Adrenal gland (tissue), 9 donors: ENCODE measurements at regions not wholly inside any gene's neighbourhood (a gene's known extent, or its start where the extent isn't known, plus 50 kb on each side); places are given as distances from the start of the nearest gene placed in this dataset.

Experiments
- DNase-seq, 7 donors: peaks; one replicate each; pipeline ENCODE4 v3.0.0-alpha.2; 2019 to 2020
- H3K27ac ChIP-seq, 5 donors: fragments of 200-600 bp; sonication (generic) in 4 of 5; 1 replicate in 3 of 5; 2 replicates in 2 of 5; pipeline versions ENCODE4 v1.5.1 to v1.8.0; 2016 to 2020; ENCODE audit warnings: mild to moderate bottlenecking in 1 of 5
- H3K27me3 ChIP-seq: fragments of 200-600 bp; 2 replicates; pipeline ENCODE4 v1.8.0; 2021
- H3K36me3 ChIP-seq, 2 donors: fragments of 200-600 bp; replicated peaks in 1 of 2; 1 replicate in 1 of 2; 2 replicates in 1 of 2; pipeline versions ENCODE4 v1.5.1 to v1.8.0; 2018 to 2022
- H3K4me1 ChIP-seq, 2 donors: fragments of 200-600 bp; replicated peaks in 1 of 2; 1 replicate in 1 of 2; 2 replicates in 1 of 2; pipeline versions ENCODE4 v1.5.1 to v1.8.0; 2018 to 2021
- H3K4me3 ChIP-seq, 4 donors: fragments of 200-600 bp; sonication (generic) in 3 of 4; one replicate each; pipeline ENCODE4 v1.5.1; 2016 to 2018
- H3K9me3 ChIP-seq, 3 donors: fragments of 200-600 bp; sonication (generic) in 1 of 3; replicated peaks in 1 of 3; 1 replicate in 2 of 3; 2 replicates in 1 of 3; pipeline versions ENCODE4 v1.5.1 to v1.8.0; 2016 to 2021
- POLR2A ChIP-seq, 2 donors: fragments of 450-650 bp; IDR thresholded peaks; one replicate each; pipeline ENCODE4 v1.6.1; 2017; ENCODE audit warnings: antibody characterized with exemption in 2 of 2, mild to moderate bottlenecking in 2 of 2, moderate library complexity in 1 of 2
- WGBS, 4 donors: extraction: QIAGEN DNeasy Blood & Tissue Kit in 2 of 4; methylation state at CpG; one replicate each; pipeline versions ENCODE4 v1.1.5 to v1.1.7; 2013 to 2017; 5-methylcytosine and 5-hydroxymethylcytosine counted together
- intact Hi-C, 2 donors: fragments of 100-400 bp; cut with DNase I; formaldehyde crosslinking; loops; one replicate each; pipeline versions ENCODE4 v1.14.1 to v1.15.0; 2022 to 2023
- TF ChIP-seq, protein P1 (sequence below), 6 experiments: fragments of 450-650 bp in 4 of 6; fragments of 200-600 bp in 2 of 6; sonication (generic) in 1 of 6; IDR thresholded peaks; 1 replicate in 5 of 6; 2 replicates in 1 of 6; pipeline versions ENCODE4 v1.5.1 to v1.8.0; 2016 to 2021; ENCODE audit warnings: antibody characterized with exemption in 6 of 6, mild to moderate bottlenecking in 2 of 6, moderate library complexity in 1 of 6
- donor health status: healthy with polysubstance abuse.
- donor health status: Bipolar disorder and iron deficiency.
- donor health status: DM: yes; HTN: yes; CAD: no.
- donor health status: DM: no; HTN: no; CAD: no.
- donor health status: DM: no; HTN: no; CAD: no.

DNA sequence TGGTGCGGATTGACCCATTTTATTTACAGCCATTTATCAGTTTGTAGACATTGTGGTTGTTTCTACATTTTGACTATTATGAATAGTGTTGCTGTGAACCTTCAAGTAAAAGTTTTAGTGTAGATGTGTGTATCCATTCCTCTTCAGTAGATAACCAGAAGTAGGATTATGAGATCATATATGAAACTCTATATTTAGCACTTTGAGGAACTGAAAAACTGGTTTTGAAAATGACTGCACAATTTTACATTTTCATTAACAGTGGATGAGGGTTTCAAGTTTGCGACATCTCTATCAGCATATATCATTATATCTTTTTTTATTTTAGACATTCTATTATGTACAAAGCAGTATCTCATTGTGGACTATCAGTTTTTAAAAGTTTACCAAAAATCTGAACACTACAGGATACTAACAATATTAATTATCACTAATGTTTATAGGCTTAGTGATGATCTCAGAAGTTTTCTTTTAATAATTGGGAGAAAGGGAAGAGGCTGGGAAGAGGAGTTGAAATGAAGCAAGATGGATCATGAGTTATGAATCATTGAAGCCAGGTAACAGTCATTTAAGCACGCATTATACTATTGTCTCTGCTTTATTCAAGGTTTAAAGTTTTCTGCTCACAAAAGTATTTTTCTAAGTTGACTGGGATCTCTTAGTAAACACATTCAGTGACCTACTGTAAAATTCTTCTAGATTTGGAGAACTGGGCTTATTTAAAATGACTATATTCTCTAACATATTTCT, 329.0 kb upstream of the LRATD1 start:
- Histone ChIP-seq H3K4me1 (no peaks in the 10 kb centered on the region), H3K36me3 (no peaks in the 10 kb centered on the region), H3K27me3 (no peaks in the 10 kb centered on the region), H3K27ac (no peak overlapping the region), H3K9me3 (no peaks in the 10 kb centered on the region), H3K4me3 (no peak overlapping the region)
- no peak for DNase-seq
- intact Hi-C loops: no loop called here
- 84 to 92% (median 88%) methylated on average over 3 of the region's 3 CpGs for WGBS, 4 donors
- TF ChIP-seq, protein P1, sequence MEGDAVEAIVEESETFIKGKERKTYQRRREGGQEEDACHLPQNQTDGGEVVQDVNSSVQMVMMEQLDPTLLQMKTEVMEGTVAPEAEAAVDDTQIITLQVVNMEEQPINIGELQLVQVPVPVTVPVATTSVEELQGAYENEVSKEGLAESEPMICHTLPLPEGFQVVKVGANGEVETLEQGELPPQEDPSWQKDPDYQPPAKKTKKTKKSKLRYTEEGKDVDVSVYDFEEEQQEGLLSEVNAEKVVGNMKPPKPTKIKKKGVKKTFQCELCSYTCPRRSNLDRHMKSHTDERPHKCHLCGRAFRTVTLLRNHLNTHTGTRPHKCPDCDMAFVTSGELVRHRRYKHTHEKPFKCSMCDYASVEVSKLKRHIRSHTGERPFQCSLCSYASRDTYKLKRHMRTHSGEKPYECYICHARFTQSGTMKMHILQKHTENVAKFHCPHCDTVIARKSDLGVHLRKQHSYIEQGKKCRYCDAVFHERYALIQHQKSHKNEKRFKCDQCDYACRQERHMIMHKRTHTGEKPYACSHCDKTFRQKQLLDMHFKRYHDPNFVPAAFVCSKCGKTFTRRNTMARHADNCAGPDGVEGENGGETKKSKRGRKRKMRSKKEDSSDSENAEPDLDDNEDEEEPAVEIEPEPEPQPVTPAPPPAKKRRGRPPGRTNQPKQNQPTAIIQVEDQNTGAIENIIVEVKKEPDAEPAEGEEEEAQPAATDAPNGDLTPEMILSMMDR (IDR thresholded peaks at IDR 0.05): no peak
- TF ChIP-seq POLR2A (IDR thresholded peaks at IDR 0.05): no peak

DNA sequence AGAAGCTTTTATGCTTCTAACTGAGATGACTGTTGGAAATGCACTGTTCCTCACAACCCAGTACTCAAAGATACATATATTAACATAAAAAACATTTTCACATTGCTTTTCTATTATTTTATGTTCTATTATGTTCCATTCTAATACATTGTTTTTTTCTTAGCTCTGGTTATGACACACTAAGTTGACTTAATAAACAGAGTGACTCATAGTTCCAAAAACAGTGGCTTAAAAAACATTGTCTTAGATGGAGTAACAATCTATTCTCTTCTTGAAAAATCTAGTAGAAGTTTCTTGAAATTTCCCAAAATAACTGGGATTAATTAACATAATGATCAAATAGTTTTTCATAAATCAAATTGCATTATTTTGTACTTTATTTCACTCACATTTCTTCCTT, 328.2 kb upstream of the LRATD1 start:
- Histone ChIP-seq H3K27ac (no peak overlapping the region), H3K27me3 (no peaks in the 10 kb centered on the region), H3K9me3 (no peaks in the 10 kb centered on the region), H3K36me3 (no peaks in the 10 kb centered on the region), H3K4me1 (no peaks in the 10 kb centered on the region), H3K4me3 (no peak overlapping the region)
- intact Hi-C loops: no loop called here
- TF ChIP-seq, protein P1 (IDR thresholded peaks at IDR 0.05): no peak
- no peak for TF ChIP-seq POLR2A (IDR thresholded peaks at IDR 0.05)
- no peak for DNase-seq

GRCh38 chr2:14306268-14306861, 326.2 kb upstream of the LRATD1 start:
- no peaks in the 10 kb centered on the region for H3K36me3 ChIP-seq
- H3K4me1 ChIP-seq: no peaks in the 10 kb centered on the region
- H3K4me3 ChIP-seq: no peak overlapping the region
- intact Hi-C loops: no loop called here
- TF ChIP-seq, protein P1 (IDR thresholded peaks at IDR 0.05): no peak
- TF ChIP-seq POLR2A (IDR thresholded peaks at IDR 0.05): no peak
- no peaks in the 10 kb centered on the region for H3K9me3 ChIP-seq
- no peak for DNase-seq
- no peaks in the 10 kb centered on the region for H3K27me3 ChIP-seq
- 86 to 91% (median 90%) methylated on average over 3 of the region's 3 CpGs for WGBS, 4 donors
- H3K27ac ChIP-seq: no peak overlapping the region

DNA sequence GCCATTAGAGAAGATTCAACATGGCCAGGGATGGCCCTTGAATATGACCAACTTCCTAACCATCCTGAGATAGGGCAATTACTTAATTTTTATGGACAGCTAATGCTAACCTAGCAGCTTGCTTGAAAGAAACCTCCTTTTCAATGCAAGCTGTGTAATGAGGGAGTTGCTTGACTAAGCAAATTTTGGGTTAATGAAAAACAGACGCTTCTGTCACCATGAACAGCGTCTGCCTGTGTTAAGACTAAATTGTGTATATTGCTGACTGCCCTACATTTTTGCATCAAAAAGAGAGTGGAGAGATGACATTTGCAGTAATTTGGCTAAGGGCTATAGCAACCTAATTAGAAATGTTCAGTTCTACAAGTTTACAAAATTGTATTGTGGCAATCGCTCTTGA, 319.2 kb upstream of the LRATD1 start:
- Histone ChIP-seq H3K27ac (no peak overlapping the region), H3K9me3 (no peaks in the 10 kb centered on the region), H3K36me3 (no peaks in the 10 kb centered on the region), H3K27me3 (no peaks in the 10 kb centered on the region), H3K4me1 (no peaks in the 10 kb centered on the region), H3K4me3 (no peak overlapping the region)
- TF ChIP-seq POLR2A (IDR thresholded peaks at IDR 0.05): no peak
- TF ChIP-seq, protein P1 (IDR thresholded peaks at IDR 0.05): no peak
- no peak for DNase-seq
- intact Hi-C loops: no loop called here
- WGBS, 4 donors: 76 to 88% (median 83%) methylated on average over 3 of the region's 3 CpGs
